ENCODE measurements at regions not wholly inside any gene's neighbourhood (a gene's known extent, or its start where the extent isn't known, plus 50 kb on each side); places are given as distances from the start of the nearest gene placed in this dataset.

- DNase-seq (no peak), ATAC-seq (no peak)
- TF ChIP-seq CTCF (IDR thresholded peaks at IDR 0.05) = no peak
- Histone ChIP-seq H3K4me1 (ENCODE audit: low read depth) (no peaks in the 10 kb centered on the region), H3K36me3 (ENCODE audit: low read depth) (no peaks in the 10 kb centered on the region), H3K9me3 (no peaks in the 10 kb centered on the region), H3K4me3 (no peak overlapping the region)
- intact Hi-C loops (cut with DNase I, micrococcal nuclease) = no loop called here
These were observed 273.1 kb upstream of the FANCL start for GRCh38 chr2:58514252-58514651.

- Histone ChIP-seq H3K9me3 (no peaks in the 10 kb centered on the region), H3K36me3 (ENCODE audit: low read depth) (no peaks in the 10 kb centered on the region), H3K4me3 (no peak overlapping the region), H3K4me1 (ENCODE audit: low read depth) (no peaks in the 10 kb centered on the region)
- TF ChIP-seq CTCF (IDR thresholded peaks at IDR 0.05) = no peak
- intact Hi-C loops (cut with DNase I, micrococcal nuclease) = no loop called here
- DNase-seq (no peak), ATAC-seq (no peak)
These were observed 271.8 kb upstream of the FANCL start for GRCh38 chr2:58512878-58513277.

GRCh38 chr2:58508006-58508405, 266.9 kb upstream of the FANCL start:
- DNase-seq = no peak
- no peaks in the 10 kb centered on the region for H3K4me1 ChIP-seq (ENCODE audit: low read depth)
- no peak for ATAC-seq
- H3K36me3 ChIP-seq (ENCODE audit: low read depth) = no peaks in the 10 kb centered on the region
- H3K9me3 ChIP-seq = no peaks in the 10 kb centered on the region
- no peak overlapping the region for H3K4me3 ChIP-seq
- intact Hi-C loops (cut with DNase I, micrococcal nuclease) = no loop called here
- no peak for TF ChIP-seq CTCF (IDR thresholded peaks at IDR 0.05)

GRCh38 chr2:58503918-58504317, 262.8 kb upstream of the FANCL start:
- H3K4me1 ChIP-seq (ENCODE audit: low read depth) = no peaks in the 10 kb centered on the region
- ATAC-seq = no peak
- no peaks in the 10 kb centered on the region for H3K36me3 ChIP-seq (ENCODE audit: low read depth)
- intact Hi-C loops (cut with DNase I, micrococcal nuclease) = no loop called here
- DNase-seq = no peak
- H3K9me3 ChIP-seq = no peaks in the 10 kb centered on the region
- no peak for TF ChIP-seq CTCF (IDR thresholded peaks at IDR 0.05)
- no peak overlapping the region for H3K4me3 ChIP-seq

- Histone ChIP-seq H3K4me1 (ENCODE audit: low read depth) (no peaks in the 10 kb centered on the region), H3K4me3 (no peak overlapping the region), H3K36me3 (ENCODE audit: low read depth) (no peaks in the 10 kb centered on the region), H3K9me3 (no peaks in the 10 kb centered on the region)
- TF ChIP-seq CTCF (IDR thresholded peaks at IDR 0.05) = no peak
- no peak for DNase-seq
- intact Hi-C loops (cut with DNase I, micrococcal nuclease) = no loop called here
- ATAC-seq = no peak
These were observed 261.8 kb upstream of the FANCL start for GRCh38 chr2:58502931-58503330.
